Breast epithelium (tissue), 4 donors: ENCODE measurements at regions not wholly inside any gene's neighbourhood (a gene's known extent, or its start where the extent isn't known, plus 50 kb on each side); places are given as distances from the start of the nearest gene placed in this dataset.
A peak's percentile ranks its signal among the peaks of the same experiment; 100 is the strongest.

Experiments used
- DNase-seq, 2 donors: peaks; one replicate each; pipeline ENCODE4 v3.0.0-alpha.2; 2019; ENCODE audit warnings: low spot score in 2 of 2
- H3K27ac ChIP-seq, 2 donors: fragments of 200-600 bp; sonication (generic) in 1 of 2; one replicate each; pipeline ENCODE4 v1.5.1; 2016 to 2019; ENCODE audit warnings: mild to moderate bottlenecking in 1 of 2
- H3K27me3 ChIP-seq, 2 donors: fragments of 200-600 bp; sonication (generic) in 1 of 2; one replicate each; pipeline versions ENCODE4 v1.5.1 to v1.6.0; 2017 to 2019; ENCODE audit warnings: control low read depth in 1 of 2, mild to moderate bottlenecking in 1 of 2
- H3K36me3 ChIP-seq: fragments of 200-600 bp; one replicate; pipeline ENCODE4 v1.5.1; 2019
- H3K4me1 ChIP-seq, 2 donors: fragments of 200-600 bp; sonication (generic); one replicate each; pipeline ENCODE4 v1.5.1; 2016 to 2019; ENCODE audit warnings: control low read depth in 1 of 2
- H3K4me3 ChIP-seq, 3 donors: fragments of 200-600 bp; sonication (generic); 1 replicate in 2 of 3; 2 replicates in 1 of 3; pipeline ENCODE4 v1.5.1; 2016 to 2019; ENCODE audit warnings: mild to moderate bottlenecking in 3 of 3, moderate library complexity in 2 of 3
- H3K9me3 ChIP-seq, 2 donors: fragments of 200-600 bp; sonication (generic) in 1 of 2; one replicate each; pipeline ENCODE4 v1.5.1; 2016 to 2019; ENCODE audit warnings: control low read depth in 1 of 2
- POLR2A ChIP-seq: fragments of 450-650 bp; IDR thresholded peaks from one replicate; pipeline ENCODE4 v1.6.1; 2016; ENCODE audit warnings: antibody characterized with exemption, mild to moderate bottlenecking, moderate library complexity
- POLR2AphosphoS5 ChIP-seq, 3 donors: sonication (generic); formaldehyde crosslinking; IDR thresholded peaks; one replicate each; pipeline ENCODE4 v1.6.1; 2017; ENCODE audit warnings: antibody characterized with exemption in 3 of 3
- intact Hi-C: fragments of 100-400 bp; cut with DNase I; formaldehyde crosslinking; loops from one replicate; pipeline ENCODE4 v1.15.1; 2023; ENCODE audit warnings: low total_unique reads
- TF ChIP-seq, protein P1 (sequence below), 3 donors: fragments of 450-650 bp; IDR thresholded peaks; one replicate each; pipeline ENCODE4 v1.5.1; 2016 to 2017; ENCODE audit warnings: antibody characterized with exemption in 3 of 3, mild to moderate bottlenecking in 3 of 3, moderate library complexity in 3 of 3

DNA sequence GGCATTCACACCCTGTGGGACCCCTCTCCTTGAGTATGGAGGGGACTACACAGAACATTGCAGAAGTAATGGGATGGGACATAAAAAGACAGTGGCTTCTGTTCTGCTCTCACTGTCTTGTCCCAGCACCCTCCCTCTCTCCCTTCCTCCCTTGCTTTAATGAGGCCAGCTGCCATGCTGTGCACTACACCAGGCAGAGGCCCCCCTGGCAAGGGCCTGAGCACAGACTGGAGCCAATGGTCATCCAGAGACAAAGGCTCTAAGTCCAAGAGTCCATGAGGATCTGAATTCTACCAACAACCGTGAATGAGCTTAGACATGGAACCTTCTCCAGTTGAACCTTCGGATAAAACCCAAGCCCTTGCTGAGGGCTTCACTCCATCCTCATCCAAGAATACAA is 263.0 kb downstream of the NDUFA10 start:
- no peaks in the 10 kb centered on the region for H3K4me1 ChIP-seq
- no peaks in the 10 kb centered on the region for H3K36me3 ChIP-seq
- H3K4me3 ChIP-seq = no peak overlapping the region
- DNase-seq = no peak
- H3K9me3 ChIP-seq = peaks cover 0 to 8% of the 10 kb centered on the region in 2 donors
- H3K27me3 ChIP-seq = peaks cover 0 to 6% of the 10 kb centered on the region in 2 donors
- H3K27ac ChIP-seq = no peak overlapping the region
- TF ChIP-seq, protein P1, sequence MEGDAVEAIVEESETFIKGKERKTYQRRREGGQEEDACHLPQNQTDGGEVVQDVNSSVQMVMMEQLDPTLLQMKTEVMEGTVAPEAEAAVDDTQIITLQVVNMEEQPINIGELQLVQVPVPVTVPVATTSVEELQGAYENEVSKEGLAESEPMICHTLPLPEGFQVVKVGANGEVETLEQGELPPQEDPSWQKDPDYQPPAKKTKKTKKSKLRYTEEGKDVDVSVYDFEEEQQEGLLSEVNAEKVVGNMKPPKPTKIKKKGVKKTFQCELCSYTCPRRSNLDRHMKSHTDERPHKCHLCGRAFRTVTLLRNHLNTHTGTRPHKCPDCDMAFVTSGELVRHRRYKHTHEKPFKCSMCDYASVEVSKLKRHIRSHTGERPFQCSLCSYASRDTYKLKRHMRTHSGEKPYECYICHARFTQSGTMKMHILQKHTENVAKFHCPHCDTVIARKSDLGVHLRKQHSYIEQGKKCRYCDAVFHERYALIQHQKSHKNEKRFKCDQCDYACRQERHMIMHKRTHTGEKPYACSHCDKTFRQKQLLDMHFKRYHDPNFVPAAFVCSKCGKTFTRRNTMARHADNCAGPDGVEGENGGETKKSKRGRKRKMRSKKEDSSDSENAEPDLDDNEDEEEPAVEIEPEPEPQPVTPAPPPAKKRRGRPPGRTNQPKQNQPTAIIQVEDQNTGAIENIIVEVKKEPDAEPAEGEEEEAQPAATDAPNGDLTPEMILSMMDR (IDR thresholded peaks at IDR 0.05) = no peak
- TF ChIP-seq POLR2A = no peak
- TF ChIP-seq POLR2AphosphoS5 (IDR thresholded peaks at IDR 0.05) = no peak
- intact Hi-C loops = no loop called here

DNA sequence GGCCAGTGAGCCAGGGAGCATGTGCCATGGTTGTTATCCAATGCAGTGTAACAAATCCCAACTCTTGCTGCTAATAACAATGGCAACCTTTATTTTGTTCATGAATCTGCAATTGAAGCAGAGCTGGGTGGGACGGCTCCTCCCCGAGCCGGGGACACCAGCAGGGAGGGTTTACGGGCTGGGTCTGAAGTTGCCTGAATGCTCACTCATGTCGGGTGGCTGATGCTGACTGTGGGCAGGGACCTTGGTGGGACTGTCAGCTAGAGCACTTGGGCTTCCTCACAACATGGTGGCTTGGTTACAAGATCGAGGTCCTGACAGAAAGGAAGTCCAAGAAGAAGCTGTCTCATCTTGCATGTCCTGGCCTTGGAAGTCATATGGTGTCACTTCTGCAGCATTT is 264.5 kb downstream of the NDUFA10 start:
- Histone ChIP-seq H3K36me3 (no peaks in the 10 kb centered on the region), H3K4me1 (no peaks in the 10 kb centered on the region), H3K27me3 (no peaks in the 10 kb centered on the region), H3K27ac (no peak overlapping the region), H3K4me3 (no peak overlapping the region), H3K9me3 (peaks cover 0 to 8% of the 10 kb centered on the region in 2 donors)
- TF ChIP-seq POLR2AphosphoS5 (IDR thresholded peaks at IDR 0.05) (no peak), POLR2A (no peak)
- TF ChIP-seq, protein P1 (IDR thresholded peaks at IDR 0.05) = no peak
- peak in 1 of 2 donors; percentile 37 for DNase-seq
- intact Hi-C loops = no loop called here

DNA sequence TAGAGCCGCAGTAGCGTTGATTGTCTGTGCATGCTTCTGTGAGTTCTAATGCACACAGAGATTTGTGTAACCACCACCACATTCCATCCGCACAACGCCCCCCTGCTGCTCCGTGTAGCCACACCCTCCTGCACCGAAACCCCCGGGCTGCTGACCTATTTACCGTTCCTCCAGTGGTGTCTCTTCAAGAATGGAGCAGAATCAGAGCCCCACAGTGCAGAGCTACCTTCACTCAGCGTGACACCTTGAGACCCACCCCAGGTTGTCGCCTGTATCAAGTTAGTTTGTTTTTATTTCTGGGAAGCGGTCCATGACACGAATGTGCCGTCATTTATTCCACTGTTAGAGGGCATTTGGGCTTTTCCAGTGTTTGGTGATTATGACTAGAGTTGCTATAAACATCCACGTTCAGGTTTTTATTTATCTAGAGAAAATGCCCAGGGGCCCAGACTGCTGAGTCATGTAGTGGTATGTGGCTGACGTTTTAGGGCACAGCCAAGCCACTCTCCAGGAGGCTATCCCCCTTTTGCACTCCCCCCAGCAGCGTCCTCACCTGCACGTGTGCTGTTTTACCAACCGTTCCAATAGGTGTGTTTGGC is 266.8 kb downstream of the NDUFA10 start:
- H3K27me3 ChIP-seq = no peaks in the 10 kb centered on the region
- no peak overlapping the region for H3K27ac ChIP-seq
- no peak for TF ChIP-seq POLR2AphosphoS5 (IDR thresholded peaks at IDR 0.05)
- TF ChIP-seq POLR2A = no peak
- TF ChIP-seq, protein P1 (IDR thresholded peaks at IDR 0.05) = no peak
- DNase-seq = peak in 1 of 2 donors; percentile 25
- H3K4me3 ChIP-seq = no peak overlapping the region
- intact Hi-C loops = no loop called here
- H3K36me3 ChIP-seq = no peaks in the 10 kb centered on the region
- H3K4me1 ChIP-seq = no peaks in the 10 kb centered on the region
- peaks cover 0 to 8% of the 10 kb centered on the region in 2 donors for H3K9me3 ChIP-seq

DNA sequence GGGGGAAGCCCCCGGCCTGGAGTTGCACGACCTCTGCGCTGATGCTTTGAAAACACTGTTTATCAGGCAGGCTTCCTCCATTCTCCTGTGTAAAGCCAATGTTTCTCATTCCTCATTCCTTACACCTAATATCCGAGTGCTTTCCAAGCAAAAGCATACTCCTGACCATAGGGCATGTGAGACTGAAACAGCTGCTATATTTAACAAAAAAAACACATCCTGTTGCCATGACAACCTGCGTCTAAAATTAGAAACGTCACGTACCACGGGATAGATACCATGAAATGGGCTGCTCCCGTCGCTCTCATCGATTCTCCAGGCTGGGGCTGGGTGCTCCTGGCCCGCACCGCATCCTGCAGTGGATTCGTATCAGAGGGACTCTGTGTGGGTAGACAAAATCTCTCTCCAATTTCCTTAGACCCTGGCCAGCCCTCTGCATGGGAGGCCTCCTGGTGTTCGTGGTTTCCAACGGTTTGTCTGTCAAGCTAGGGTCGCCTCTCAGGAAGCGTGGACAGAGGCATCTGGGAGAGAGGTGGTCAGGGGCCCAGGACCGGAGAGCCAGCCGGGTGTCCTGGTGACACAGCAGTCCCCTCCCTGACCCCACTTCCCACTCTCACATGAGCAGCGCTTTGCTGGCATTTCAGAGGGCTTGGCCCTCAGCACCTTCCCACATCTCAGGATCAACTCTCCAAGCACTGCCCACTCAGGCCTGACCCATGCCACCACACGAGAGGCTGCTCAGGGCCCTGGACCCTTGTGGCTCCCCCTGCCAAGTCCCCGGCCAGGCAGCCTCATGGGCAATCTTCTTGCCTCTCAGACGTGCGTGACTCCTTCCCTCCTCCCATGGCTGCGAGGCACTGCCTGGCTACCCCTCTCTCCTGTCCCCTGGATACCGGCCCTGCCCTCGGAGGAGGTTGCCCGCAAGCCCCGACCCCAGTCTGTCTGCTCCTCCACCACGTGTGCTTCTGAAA is 268.1 kb downstream of the NDUFA10 start:
- intact Hi-C loops = no loop called here
- H3K4me3 ChIP-seq = no peak overlapping the region
- TF ChIP-seq, protein P1 (IDR thresholded peaks at IDR 0.05) = no peak
- no peak for TF ChIP-seq POLR2AphosphoS5 (IDR thresholded peaks at IDR 0.05)
- no peak for TF ChIP-seq POLR2A

More for the DNA sequence above, 268.1 kb downstream of the NDUFA10 start:
- Histone ChIP-seq H3K27me3 (no peaks in the 10 kb centered on the region), H3K9me3 (peaks cover 0 to 8% of the 10 kb centered on the region in 2 donors), H3K27ac (peak overlapping the region in 1 of 2 donors; percentile 7), H3K36me3 (no peaks in the 10 kb centered on the region), H3K4me1 (no peaks in the 10 kb centered on the region)
- DNase-seq = no peak
